ENCODE measurements at regions not wholly inside any gene's neighbourhood (a gene's known extent, or its start where the extent isn't known, plus 50 kb on each side); places are given as distances from the start of the nearest gene placed in this dataset.

- DNase-seq (ENCODE audit: low spot score): no peak
- no peak overlapping the region for H3K4me2 ChIP-seq (ENCODE audit: insufficient read depth, low read length, poor library complexity, severe bottlenecking)
- H2BK120ac ChIP-seq (ENCODE audit: low read depth, low read length): no peak overlapping the region
- no CpG with 5 or more reads among the region's 8 CpGs for WGBS, 2 donors (ENCODE audit: extremely low coverage in 2 of 2, insufficient read length in 2 of 2, insufficient replicate concordance in 1 of 2)
- no peak overlapping the region for H3K4me3 ChIP-seq (ENCODE audit: low read length in 2 of 2)
- no peaks in the 10 kb centered on the region for H3K4me1 ChIP-seq (ENCODE audit: control insufficient read depth in 2 of 2, insufficient read depth in 1 of 2, low read depth in 1 of 2, low read length in 2 of 2)
- no peak overlapping the region for H2AFZ ChIP-seq (ENCODE audit: low read length)
- no peak overlapping the region for H2BK15ac ChIP-seq (ENCODE audit: low read length)
- H2BK5ac ChIP-seq (ENCODE audit: low read length): no peak overlapping the region
- no peaks in the 10 kb centered on the region for H3K9me3 ChIP-seq (replicated peaks in 1 of 2; ENCODE audit: control insufficient read depth in 2 of 2, insufficient read depth in 1 of 2, low read depth in 1 of 2, low read length in 2 of 2)
- H3K36me3 ChIP-seq (replicated peaks in 1 of 2; ENCODE audit: control insufficient read depth in 2 of 2, insufficient read depth in 2 of 2, low read length in 2 of 2): no peaks in the 10 kb centered on the region
- peaks cover 0 to 5% (median 0%) of the 10 kb centered on the region in 3 experiments for H3K27me3 ChIP-seq (ENCODE audit: control insufficient read depth in 3 of 3, insufficient read depth in 3 of 3, low read depth in 1 of 3, low read length in 3 of 3)
- no peak overlapping the region for H3K27ac ChIP-seq (replicated peaks; ENCODE audit: low read length)
- no peak overlapping the region for H3K4ac ChIP-seq (ENCODE audit: low read length)
- H2BK12ac ChIP-seq (ENCODE audit: low read length): no peak overlapping the region
- no peak overlapping the region for H3K18ac ChIP-seq (ENCODE audit: low read length)
- no peak overlapping the region for H3K9ac ChIP-seq (ENCODE audit: low read depth, low read length, poor library complexity)
- H4K8ac ChIP-seq (ENCODE audit: low read depth, low read length): no peak overlapping the region
- no peak overlapping the region for H3K23ac ChIP-seq (ENCODE audit: low read depth, low read length, poor library complexity)
- H3K14ac ChIP-seq (ENCODE audit: low read length): no peak overlapping the region
- H4K91ac ChIP-seq (ENCODE audit: low read depth, low read length, poor library complexity): no peak overlapping the region
- no peaks in the 10 kb centered on the region for H3K79me1 ChIP-seq (ENCODE audit: low read depth, low read length)
- no peak overlapping the region for H2AK5ac ChIP-seq (ENCODE audit: low read depth, low read length)
Observed at GRCh38 chr19:32232449-32232848, 113.0 kb upstream of the ZNF507 start.

- no peak overlapping the region for H2BK5ac ChIP-seq (ENCODE audit: low read length)
- no peak overlapping the region for H3K9ac ChIP-seq (ENCODE audit: low read depth, low read length, poor library complexity)
- H2BK12ac ChIP-seq (ENCODE audit: low read length): no peak overlapping the region
- no peak overlapping the region for H3K14ac ChIP-seq (ENCODE audit: low read length)
- H2BK120ac ChIP-seq (ENCODE audit: low read depth, low read length): no peak overlapping the region
- H3K4me1 ChIP-seq (ENCODE audit: control insufficient read depth in 2 of 2, insufficient read depth in 1 of 2, low read depth in 1 of 2, low read length in 2 of 2): no peaks in the 10 kb centered on the region
- H3K4me2 ChIP-seq (ENCODE audit: insufficient read depth, low read length, poor library complexity, severe bottlenecking): no peak overlapping the region
- no peaks in the 10 kb centered on the region for H3K9me3 ChIP-seq (replicated peaks in 1 of 2; ENCODE audit: control insufficient read depth in 2 of 2, insufficient read depth in 1 of 2, low read depth in 1 of 2, low read length in 2 of 2)
- no peaks in the 10 kb centered on the region for H3K79me1 ChIP-seq (ENCODE audit: low read depth, low read length)
- peaks cover 0 to 5% (median 0%) of the 10 kb centered on the region in 3 experiments for H3K27me3 ChIP-seq (ENCODE audit: control insufficient read depth in 3 of 3, insufficient read depth in 3 of 3, low read depth in 1 of 3, low read length in 3 of 3)
- H2BK15ac ChIP-seq (ENCODE audit: low read length): no peak overlapping the region
- no peak overlapping the region for H4K91ac ChIP-seq (ENCODE audit: low read depth, low read length, poor library complexity)
- no peak overlapping the region for H2AFZ ChIP-seq (ENCODE audit: low read length)
- H3K4ac ChIP-seq (ENCODE audit: low read length): no peak overlapping the region
- no CpG with 5 or more reads among the region's 6 CpGs for WGBS, 2 donors (ENCODE audit: extremely low coverage in 2 of 2, insufficient read length in 2 of 2, insufficient replicate concordance in 1 of 2)
- no peak overlapping the region for H4K8ac ChIP-seq (ENCODE audit: low read depth, low read length)
- H3K4me3 ChIP-seq (ENCODE audit: low read length in 2 of 2): no peak overlapping the region
- no peak overlapping the region for H3K27ac ChIP-seq (replicated peaks; ENCODE audit: low read length)
- no peaks in the 10 kb centered on the region for H3K36me3 ChIP-seq (replicated peaks in 1 of 2; ENCODE audit: control insufficient read depth in 2 of 2, insufficient read depth in 2 of 2, low read length in 2 of 2)
- no peak overlapping the region for H3K23ac ChIP-seq (ENCODE audit: low read depth, low read length, poor library complexity)
- H2AK5ac ChIP-seq (ENCODE audit: low read depth, low read length): no peak overlapping the region
- no peak overlapping the region for H3K18ac ChIP-seq (ENCODE audit: low read length)
- no peak for DNase-seq (ENCODE audit: low spot score)
Observed at GRCh38 chr19:32233091-32233490, 112.3 kb upstream of the ZNF507 start.

GRCh38 chr19:32233885-32234284, 111.5 kb upstream of the ZNF507 start:
- no peaks in the 10 kb centered on the region for H3K9me3 ChIP-seq (replicated peaks in 1 of 2; ENCODE audit: control insufficient read depth in 2 of 2, insufficient read depth in 1 of 2, low read depth in 1 of 2, low read length in 2 of 2)
- H2AFZ ChIP-seq (ENCODE audit: low read length): no peak overlapping the region
- no CpG with 5 or more reads among the region's 4 CpGs for WGBS, 2 donors (ENCODE audit: extremely low coverage in 2 of 2, insufficient read length in 2 of 2, insufficient replicate concordance in 1 of 2)
- no peaks in the 10 kb centered on the region for H3K79me1 ChIP-seq (ENCODE audit: low read depth, low read length)
- no peak overlapping the region for H3K4ac ChIP-seq (ENCODE audit: low read length)
- no peak overlapping the region for H3K4me2 ChIP-seq (ENCODE audit: insufficient read depth, low read length, poor library complexity, severe bottlenecking)
- no peak overlapping the region for H4K91ac ChIP-seq (ENCODE audit: low read depth, low read length, poor library complexity)
- no peak overlapping the region for H2BK12ac ChIP-seq (ENCODE audit: low read length)
- H2BK5ac ChIP-seq (ENCODE audit: low read length): no peak overlapping the region
- no peak overlapping the region for H3K4me3 ChIP-seq (ENCODE audit: low read length in 2 of 2)
- no peak overlapping the region for H3K23ac ChIP-seq (ENCODE audit: low read depth, low read length, poor library complexity)
- no peak overlapping the region for H4K8ac ChIP-seq (ENCODE audit: low read depth, low read length)
- no peak overlapping the region for H2BK15ac ChIP-seq (ENCODE audit: low read length)
- no peak overlapping the region for H3K9ac ChIP-seq (ENCODE audit: low read depth, low read length, poor library complexity)
- no peaks in the 10 kb centered on the region for H3K36me3 ChIP-seq (replicated peaks in 1 of 2; ENCODE audit: control insufficient read depth in 2 of 2, insufficient read depth in 2 of 2, low read length in 2 of 2)
- no peak overlapping the region for H3K18ac ChIP-seq (ENCODE audit: low read length)
- H3K27ac ChIP-seq (replicated peaks; ENCODE audit: low read length): no peak overlapping the region
- H3K27me3 ChIP-seq (ENCODE audit: control insufficient read depth in 3 of 3, insufficient read depth in 3 of 3, low read depth in 1 of 3, low read length in 3 of 3): peaks cover 0 to 5% (median 0%) of the 10 kb centered on the region in 3 experiments
- H2BK120ac ChIP-seq (ENCODE audit: low read depth, low read length): no peak overlapping the region
- no peaks in the 10 kb centered on the region for H3K4me1 ChIP-seq (ENCODE audit: control insufficient read depth in 2 of 2, insufficient read depth in 1 of 2, low read depth in 1 of 2, low read length in 2 of 2)
- H3K14ac ChIP-seq (ENCODE audit: low read length): no peak overlapping the region
- DNase-seq (ENCODE audit: low spot score): no peak
- no peak overlapping the region for H2AK5ac ChIP-seq (ENCODE audit: low read depth, low read length)

DNA sequence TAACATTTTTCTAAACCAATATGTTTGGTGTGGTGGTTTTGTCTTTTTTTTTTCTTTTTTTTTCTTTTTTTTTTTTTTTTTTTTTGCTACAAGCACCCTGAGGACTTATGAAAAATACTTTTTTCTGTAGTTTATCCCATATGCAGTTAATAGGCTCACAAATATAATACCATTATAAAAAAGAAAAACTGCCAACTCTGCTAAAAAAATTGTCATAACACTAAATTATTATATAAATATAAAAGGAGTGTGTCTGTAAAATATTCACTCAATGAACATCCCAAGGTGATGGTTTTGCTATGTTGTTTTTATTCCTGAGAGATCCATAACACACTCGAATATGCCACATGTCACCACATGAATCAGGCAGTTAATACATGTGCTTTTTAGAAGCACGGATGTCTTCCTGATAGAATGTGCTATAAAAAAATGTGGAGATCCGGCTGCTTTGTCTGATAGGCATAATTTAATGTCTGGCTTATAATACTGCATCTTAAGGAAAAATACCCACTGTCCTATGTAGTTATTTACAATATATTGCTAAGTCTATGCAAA, 110.7 kb upstream of the ZNF507 start:
- H3K9ac ChIP-seq (ENCODE audit: low read depth, low read length, poor library complexity): no peak overlapping the region
- no peak overlapping the region for H2BK12ac ChIP-seq (ENCODE audit: low read length)
- no peaks in the 10 kb centered on the region for H3K9me3 ChIP-seq (replicated peaks in 1 of 2; ENCODE audit: control insufficient read depth in 2 of 2, insufficient read depth in 1 of 2, low read depth in 1 of 2, low read length in 2 of 2)
- H3K4me3 ChIP-seq (ENCODE audit: low read length in 2 of 2): no peak overlapping the region
- H2BK15ac ChIP-seq (ENCODE audit: low read length): no peak overlapping the region
- H2AFZ ChIP-seq (ENCODE audit: low read length): no peak overlapping the region
- H3K79me1 ChIP-seq (ENCODE audit: low read depth, low read length): no peaks in the 10 kb centered on the region
- no peak overlapping the region for H3K14ac ChIP-seq (ENCODE audit: low read length)
- H4K8ac ChIP-seq (ENCODE audit: low read depth, low read length): no peak overlapping the region
- H3K27ac ChIP-seq (replicated peaks; ENCODE audit: low read length): no peak overlapping the region
- H4K91ac ChIP-seq (ENCODE audit: low read depth, low read length, poor library complexity): no peak overlapping the region
- H3K27me3 ChIP-seq (ENCODE audit: control insufficient read depth in 3 of 3, insufficient read depth in 3 of 3, low read depth in 1 of 3, low read length in 3 of 3): peaks cover 0 to under 1% (median 0%) of the 10 kb centered on the region in 3 experiments
- H3K4me1 ChIP-seq (ENCODE audit: control insufficient read depth in 2 of 2, insufficient read depth in 1 of 2, low read depth in 1 of 2, low read length in 2 of 2): no peaks in the 10 kb centered on the region
- no peaks in the 10 kb centered on the region for H3K36me3 ChIP-seq (replicated peaks in 1 of 2; ENCODE audit: control insufficient read depth in 2 of 2, insufficient read depth in 2 of 2, low read length in 2 of 2)
- no peak overlapping the region for H3K4ac ChIP-seq (ENCODE audit: low read length)
- no peak overlapping the region for H2BK5ac ChIP-seq (ENCODE audit: low read length)
- WGBS, 2 donors (ENCODE audit: extremely low coverage in 2 of 2, insufficient read length in 2 of 2, insufficient replicate concordance in 1 of 2): no CpG with 5 or more reads among the region's 3 CpGs
- H2BK120ac ChIP-seq (ENCODE audit: low read depth, low read length): no peak overlapping the region
- no peak overlapping the region for H3K23ac ChIP-seq (ENCODE audit: low read depth, low read length, poor library complexity)
- no peak overlapping the region for H3K18ac ChIP-seq (ENCODE audit: low read length)
- H3K4me2 ChIP-seq (ENCODE audit: insufficient read depth, low read length, poor library complexity, severe bottlenecking): no peak overlapping the region
- no peak for DNase-seq (ENCODE audit: low spot score)
- no peak overlapping the region for H2AK5ac ChIP-seq (ENCODE audit: low read depth, low read length)

Data from neuronal stem cell (in vitro differentiated cells).